ENCODE measurements at regions not wholly inside any gene's neighbourhood (a gene's known extent, or its start where the extent isn't known, plus 50 kb on each side); places are given as distances from the start of the nearest gene placed in this dataset.

- TF ChIP-seq EGR1 (IDR thresholded peaks at IDR 0.05; ENCODE audit: low read depth) = no peak
- TF ChIP-seq POLR2AphosphoS5 (IDR thresholded peaks at IDR 0.05; ENCODE audit: low read depth, low read length) = no peak
- TF ChIP-seq ELF1 (IDR thresholded peaks at IDR 0.05; ENCODE audit: borderline replicate concordance, low read depth) = no peak
- no peak for TF ChIP-seq ZNF274 (IDR thresholded peaks at IDR 0.05; ENCODE audit: low read depth, low read length)
Observed at GRCh38 chr4:174117445-174117844, 166.0 kb downstream of the FBXO8 start (continued).

GRCh38 chr4:174116021-174116420, 167.4 kb downstream of the FBXO8 start:
- Histone ChIP-seq H2AFZ (ENCODE audit: low read depth, low read length, poor library complexity, severe bottlenecking) (no peak overlapping the region), H3K4me3 (replicated peaks in 1 of 2; ENCODE audit: low read depth in 1 of 2, low read length in 2 of 2) (no peak overlapping the region), H3K9ac (ENCODE audit: low read length) (no peak overlapping the region), H3K9me2 (ENCODE audit: insufficient read depth) (no peaks in the 10 kb centered on the region), H3K79me2 (ENCODE audit: insufficient read depth, low read length) (no peaks in the 10 kb centered on the region), H3K9me3 (ENCODE audit: control insufficient read depth in 1 of 2, insufficient read depth in 1 of 2, low read depth in 1 of 2, low read length in 2 of 2) (no peaks in the 10 kb centered on the region), H3K27ac (ENCODE audit: low read depth, low read length) (no peak overlapping the region), H3K4me2 (ENCODE audit: low read length) (no peak overlapping the region), H3K27me3 (ENCODE audit: insufficient read depth, low read length) (peaks cover 64% of the 10 kb centered on the region; the same call in 1 of the 2 replicates), H3K4me1 (ENCODE audit: control insufficient read depth in 1 of 2, insufficient read depth in 2 of 2, low read length in 2 of 2) (peaks cover 0 to 2% of the 10 kb centered on the region in 2 experiments; a peak in 1 of 4 replicates), H4K20me1 (ENCODE audit: insufficient read depth) (no peaks in the 10 kb centered on the region), H3K36me3 (ENCODE audit: control insufficient read depth in 1 of 2, insufficient read depth in 2 of 2, low read length in 2 of 2) (no peaks in the 10 kb centered on the region)
- ChIA-PET RAD21 (ENCODE audit: low non-redundant PET in 1 of 2, low total read pairs in 2 of 2, uncharacterized antibody in 2 of 2, unreplicated experiment in 2 of 2) (no interaction called here), CTCF (no interaction called here), POLR2A (no interaction called here)
- no peak for ATAC-seq
- TF ChIP-seq SRF (IDR thresholded peaks at IDR 0.05; ENCODE audit: low read depth) (no peak), POLR2A (IDR thresholded peaks at IDR 0.05; ENCODE audit: borderline replicate concordance, extremely low read depth, insufficient read depth, insufficient read length) (no peak), REST (IDR thresholded peaks at IDR 0.05; ENCODE audit: low read depth) (no peak), EZH2 (IDR thresholded peaks at IDR 0.05) (no peak), SIN3A (IDR thresholded peaks at IDR 0.05; ENCODE audit: low read depth) (no peak), ATF3 (IDR thresholded peaks at IDR 0.05) (no peak), MAX (IDR thresholded peaks at IDR 0.05) (no peak), EGR1 (IDR thresholded peaks at IDR 0.05; ENCODE audit: low read depth) (no peak), CBX3 (IDR thresholded peaks at IDR 0.05; ENCODE audit: low read depth) (no peak), ELF1 (IDR thresholded peaks at IDR 0.05; ENCODE audit: borderline replicate concordance, low read depth) (no peak), ZNF274 (IDR thresholded peaks at IDR 0.05; ENCODE audit: low read depth, low read length) (no peak), EZH2phosphoT487 (IDR thresholded peaks at IDR 0.05; ENCODE audit: borderline replicate concordance) (no peak), TCF7L2 (IDR thresholded peaks at IDR 0.05; ENCODE audit: borderline replicate concordance, extremely low read depth, insufficient read depth, insufficient read length) (no peak), YY1 (IDR thresholded peaks at IDR 0.05; ENCODE audit: extremely low read depth, insufficient replicate concordance, low read depth, low read length) (no peak), ZBTB33 (IDR thresholded peaks at IDR 0.05; ENCODE audit: extremely low read depth, insufficient replicate concordance, low read length) (no peak), FOSL1 (IDR thresholded peaks at IDR 0.05; ENCODE audit: low read depth) (no peak), SP1 (IDR thresholded peaks at IDR 0.05; ENCODE audit: low read depth) (no peak), POLR2AphosphoS5 (IDR thresholded peaks at IDR 0.05; ENCODE audit: low read depth, low read length) (no peak), ZFX (IDR thresholded peaks at IDR 0.05) (no peak)
- intact Hi-C loops (cut with micrococcal nuclease) = no loop called here
- no peak for DNase-seq (ENCODE audit: low read depth, low spot score)
- BruUV-seq (replicated peaks) = no TSS peak
